DMS53 (cell line): ENCODE measurements at regions not wholly inside any gene's neighbourhood (a gene's known extent, or its start where the extent isn't known, plus 50 kb on each side); places are given as distances from the start of the nearest gene placed in this dataset.

Experiments
- DNase-seq: peaks from one replicate; lab custom pipeline; 2025; lab: John Stamatoyannopoulos, UW

- no peak for DNase-seq
Observed at GRCh38 chr11:70764356-70764905, 366.1 kb downstream of the CTTN start.

- DNase-seq = no peak
Observed at GRCh38 chr11:70766901-70767300, 368.6 kb downstream of the CTTN start.

- DNase-seq = no peak
Observed at GRCh38 chr11:70768346-70769095, 370.2 kb downstream of the CTTN start.

- no peak for DNase-seq
Observed at GRCh38 chr11:70769106-70769505, 370.8 kb downstream of the CTTN start.

- DNase-seq = no peak
Observed at GRCh38 chr11:70769521-70769920, 371.2 kb downstream of the CTTN start.

GRCh38 chr11:70771099-70771885 is 373.0 kb downstream of the CTTN start:
- no peak for DNase-seq

GRCh38 chr11:70772950-70773349 is 374.6 kb downstream of the CTTN start:
- no peak for DNase-seq

- no peak for DNase-seq
Observed at GRCh38 chr11:70775386-70776075, 377.2 kb downstream of the CTTN start.

- DNase-seq = no peak
Observed at GRCh38 chr11:70776914-70777532, 378.7 kb downstream of the CTTN start.

GRCh38 chr11:70778883-70779282 is 380.6 kb downstream of the CTTN start:
- DNase-seq = no peak

- no peak for DNase-seq
Observed at GRCh38 chr11:70779433-70780245, 381.3 kb downstream of the CTTN start.

GRCh38 chr11:70780246-70780535 is 381.9 kb downstream of the CTTN start:
- no peak for DNase-seq

GRCh38 chr11:70782401-70782913 is 384.1 kb downstream of the CTTN start:
- DNase-seq = no peak

- no peak for DNase-seq
Observed at GRCh38 chr11:70783356-70783755, 385.0 kb downstream of the CTTN start.

GRCh38 chr11:70783821-70784220 is 385.5 kb downstream of the CTTN start:
- no peak for DNase-seq

- no peak for DNase-seq
Observed at GRCh38 chr11:70785372-70785771, 387.0 kb downstream of the CTTN start.

- DNase-seq = no peak
Observed at GRCh38 chr11:70786021-70786665, 387.8 kb downstream of the CTTN start.

GRCh38 chr11:70788248-70789022 is 390.1 kb downstream of the CTTN start:
- DNase-seq = peak; percentile 83

GRCh38 chr11:70790671-70791300 is 392.5 kb downstream of the CTTN start:
- DNase-seq = no peak
